ENCODE measurements at regions not wholly inside any gene's neighbourhood (a gene's known extent, or its start where the extent isn't known, plus 50 kb on each side); places are given as distances from the start of the nearest gene placed in this dataset.

DNA sequence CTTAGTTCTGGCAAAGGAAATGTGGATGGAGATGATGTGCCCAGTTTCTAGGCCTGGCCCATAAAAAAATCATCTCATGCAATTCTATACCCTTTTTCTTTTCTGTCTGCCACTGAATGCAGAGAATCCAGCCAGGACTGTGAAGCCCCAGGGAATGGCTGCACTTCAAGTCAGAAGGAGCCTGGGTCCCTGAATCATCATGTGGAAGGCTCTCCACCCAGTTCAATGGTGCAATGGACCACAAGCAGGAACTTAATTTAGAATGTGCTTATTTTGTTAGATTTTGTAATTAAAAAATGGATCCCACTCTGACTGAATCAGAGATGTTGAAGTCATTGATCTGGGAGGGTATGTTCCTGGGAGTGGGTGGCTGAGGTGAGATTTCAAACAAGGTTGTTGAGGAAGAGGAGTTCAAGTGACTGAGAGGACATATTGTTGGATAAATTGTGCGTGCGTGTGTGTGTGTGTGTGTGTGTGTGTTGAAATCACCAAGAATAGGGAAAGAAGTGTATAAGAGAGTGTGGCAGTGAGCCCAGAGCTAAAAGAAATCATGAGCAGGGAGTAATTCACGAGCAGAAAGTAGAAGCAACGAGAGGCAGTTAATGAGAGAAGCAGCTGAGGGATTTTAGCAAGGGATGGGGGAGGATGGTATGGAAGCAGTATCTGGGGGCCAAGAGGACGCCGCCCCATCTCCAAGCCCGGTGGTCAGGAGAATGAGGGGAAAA is 125.4 kb downstream of the TMX1 start:
- TF ChIP-seq GABPA (IDR thresholded peaks at IDR 0.05; ENCODE audit: low read depth) (no peak), POLR2AphosphoS5 (IDR thresholded peaks at IDR 0.05; ENCODE audit: low read depth, low read length) (no peak), SMC3 (IDR thresholded peaks at IDR 0.05; ENCODE audit: low read depth, low read length) (no peak), TCF12 (IDR thresholded peaks at IDR 0.05) (no peak), REST (IDR thresholded peaks at IDR 0.05; ENCODE audit: low read depth, low read length) (no peak), NFIC (IDR thresholded peaks at IDR 0.05; ENCODE audit: borderline replicate concordance) (no peak)
- TF ChIP-seq, protein P1, sequence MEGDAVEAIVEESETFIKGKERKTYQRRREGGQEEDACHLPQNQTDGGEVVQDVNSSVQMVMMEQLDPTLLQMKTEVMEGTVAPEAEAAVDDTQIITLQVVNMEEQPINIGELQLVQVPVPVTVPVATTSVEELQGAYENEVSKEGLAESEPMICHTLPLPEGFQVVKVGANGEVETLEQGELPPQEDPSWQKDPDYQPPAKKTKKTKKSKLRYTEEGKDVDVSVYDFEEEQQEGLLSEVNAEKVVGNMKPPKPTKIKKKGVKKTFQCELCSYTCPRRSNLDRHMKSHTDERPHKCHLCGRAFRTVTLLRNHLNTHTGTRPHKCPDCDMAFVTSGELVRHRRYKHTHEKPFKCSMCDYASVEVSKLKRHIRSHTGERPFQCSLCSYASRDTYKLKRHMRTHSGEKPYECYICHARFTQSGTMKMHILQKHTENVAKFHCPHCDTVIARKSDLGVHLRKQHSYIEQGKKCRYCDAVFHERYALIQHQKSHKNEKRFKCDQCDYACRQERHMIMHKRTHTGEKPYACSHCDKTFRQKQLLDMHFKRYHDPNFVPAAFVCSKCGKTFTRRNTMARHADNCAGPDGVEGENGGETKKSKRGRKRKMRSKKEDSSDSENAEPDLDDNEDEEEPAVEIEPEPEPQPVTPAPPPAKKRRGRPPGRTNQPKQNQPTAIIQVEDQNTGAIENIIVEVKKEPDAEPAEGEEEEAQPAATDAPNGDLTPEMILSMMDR (IDR thresholded peaks at IDR 0.05), result no peak
- TF ChIP-seq, protein P2, sequence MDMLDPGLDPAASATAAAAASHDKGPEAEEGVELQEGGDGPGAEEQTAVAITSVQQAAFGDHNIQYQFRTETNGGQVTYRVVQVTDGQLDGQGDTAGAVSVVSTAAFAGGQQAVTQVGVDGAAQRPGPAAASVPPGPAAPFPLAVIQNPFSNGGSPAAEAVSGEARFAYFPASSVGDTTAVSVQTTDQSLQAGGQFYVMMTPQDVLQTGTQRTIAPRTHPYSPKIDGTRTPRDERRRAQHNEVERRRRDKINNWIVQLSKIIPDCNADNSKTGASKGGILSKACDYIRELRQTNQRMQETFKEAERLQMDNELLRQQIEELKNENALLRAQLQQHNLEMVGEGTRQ (IDR thresholded peaks at IDR 0.05; ENCODE audit: borderline replicate concordance, low read depth, low read length), result no peak
- TF ChIP-seq, protein P3, sequence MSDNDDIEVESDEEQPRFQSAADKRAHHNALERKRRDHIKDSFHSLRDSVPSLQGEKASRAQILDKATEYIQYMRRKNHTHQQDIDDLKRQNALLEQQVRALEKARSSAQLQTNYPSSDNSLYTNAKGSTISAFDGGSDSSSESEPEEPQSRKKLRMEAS (IDR thresholded peaks at IDR 0.05; ENCODE audit: low read depth), result no peak

Measured in SK-N-SH (cell line).